ENCODE measurements at regions not wholly inside any gene's neighbourhood (a gene's known extent, or its start where the extent isn't known, plus 50 kb on each side); places are given as distances from the start of the nearest gene placed in this dataset.

- no peak overlapping the region for H3K23ac ChIP-seq (ENCODE audit: insufficient read length, low read depth, low read length)
- no peak overlapping the region for H4K8ac ChIP-seq (replicated peaks; ENCODE audit: insufficient read length, low read depth, low read length)
- H4K20me1 ChIP-seq (ENCODE audit: control insufficient read depth, insufficient read depth, insufficient read length) = no peaks in the 10 kb centered on the region
- H4K91ac ChIP-seq (ENCODE audit: insufficient read length, low read depth, low read length) = no peak overlapping the region
- no peak for TF ChIP-seq CTCF (conservative IDR thresholded peaks at IDR 0.05)
- no peak overlapping the region for H3K4ac ChIP-seq (ENCODE audit: low read depth, low read length)
- no peak for DNase-seq
- H3T11ph ChIP-seq (ENCODE audit: low read length) = no peak overlapping the region
- H3K4me2 ChIP-seq (ENCODE audit: insufficient read depth, insufficient read length, low read length) = no peak overlapping the region
- H3K27me3 ChIP-seq (ENCODE audit: insufficient read depth, low read length) = no peaks in the 10 kb centered on the region
- H4K5ac ChIP-seq (ENCODE audit: insufficient read length, low read depth, low read length) = no peak overlapping the region
- Mint-ChIP-seq H3K9me3 (0 out of 5 replicates have a peak, but pooled peaks cover 0 to 3% of the 10 kb centered on the region in 2 experiments), H3K27ac (peak overlapping the region in 1 of 3 experiments; percentile 4; a peak in 1 of 7 replicates), H3K4me1 (peaks cover 4 to 6% of the 10 kb centered on the region in 2 experiments; a peak in 3 of 4 replicates), H3K27me3 (ENCODE audit: low read depth) (no peaks in the 10 kb centered on the region), H3K4me3 (no peak overlapping the region), H3K36me3 (ENCODE audit: insufficient read depth in 1 of 3, low read depth in 3 of 3) (peaks cover 0 to 5% (median 3%) of the 10 kb centered on the region in 3 experiments; a peak in 2 of 7 replicates)
- H3K79me2 ChIP-seq (ENCODE audit: insufficient read depth, low read length) = no peaks in the 10 kb centered on the region
- H2BK12ac ChIP-seq (ENCODE audit: insufficient read length, low read depth, low read length) = no peak overlapping the region
- no peaks in the 10 kb centered on the region for H3K4me1 ChIP-seq (ENCODE audit: insufficient read depth, low read length)
- no peak overlapping the region for H2AFZ ChIP-seq (ENCODE audit: low read length)
- no peaks in the 10 kb centered on the region for H3K79me1 ChIP-seq (ENCODE audit: insufficient read depth, low read depth, low read length, poor library complexity, severe bottlenecking)
- no peak overlapping the region for H2BK20ac ChIP-seq (ENCODE audit: low read depth, low read length, poor library complexity, severe bottlenecking)
- no peaks in the 10 kb centered on the region for H3K9me3 ChIP-seq (ENCODE audit: control insufficient read depth, low read depth, low read length)
- H3K9ac ChIP-seq (ENCODE audit: extremely low read depth, insufficient read length, low read length) = no peak overlapping the region
- no peak overlapping the region for H2BK5ac ChIP-seq (ENCODE audit: insufficient read length, low read length)
- H3K56ac ChIP-seq (ENCODE audit: insufficient read length, low read depth, low read length) = no peak overlapping the region
- H3K14ac ChIP-seq (ENCODE audit: insufficient read depth, low read length) = no peak overlapping the region
- H3K23me2 ChIP-seq (ENCODE audit: insufficient read length, low read depth, low read length, poor library complexity, severe bottlenecking) = no peaks in the 10 kb centered on the region
- no peak overlapping the region for H3K18ac ChIP-seq (ENCODE audit: insufficient read length, low read depth, low read length)
- H2AK5ac ChIP-seq (ENCODE audit: insufficient read length, low read length) = no peak overlapping the region
- no peak overlapping the region for H2BK15ac ChIP-seq (ENCODE audit: low read depth, low read length)
- WGBS (ENCODE audit: extremely low coverage, insufficient read length, low lambda C conversion rate) = no CpG with 5 or more reads among the region's 4 CpGs
- no peak overlapping the region for H3K27ac ChIP-seq (ENCODE audit: insufficient read length, low read depth, low read length)
- no peak overlapping the region for H2BK120ac ChIP-seq (ENCODE audit: low read depth, low read length, poor library complexity, severe bottlenecking)
Measured at GRCh38 chr18:56257205-56257604, 381.2 kb downstream of the TXNL1 start.
